ENCODE measurements at regions not wholly inside any gene's neighbourhood (a gene's known extent, or its start where the extent isn't known, plus 50 kb on each side); places are given as distances from the start of the nearest gene placed in this dataset.

- CTCF ChIA-PET, result interaction anchor here (1.1 kb wide), 1 partner anchor 83 kb away, joined by 3 read pairs; no protein-coding TSS in a partner anchor
- H3K9me3 ChIP-seq, result no peaks in the 10 kb centered on the region
- H3K4me2 ChIP-seq, result no peak overlapping the region
- H3K27ac ChIP-seq (ENCODE audit: low read depth in 2 of 2, low read length in 1 of 2), result no peak overlapping the region
- H3K4me1 ChIP-seq (ENCODE audit: control insufficient read depth in 1 of 2, insufficient read depth in 2 of 2, low read depth in 1 of 2, low read length in 1 of 2), result peaks cover 0 to 2% of the 10 kb centered on the region in 2 experiments; a peak in 1 of 4 replicates
- POLR2A ChIA-PET, result no interaction called here
- no peaks in the 10 kb centered on the region for H3F3A ChIP-seq (replicated peaks; ENCODE audit: insufficient read depth)
- H3K36me3 ChIP-seq (replicated peaks in 1 of 2; ENCODE audit: control insufficient read depth in 1 of 2, insufficient read depth in 2 of 2, low read length in 1 of 2), result no peaks in the 10 kb centered on the region
- no peaks in the 10 kb centered on the region for H3K27me3 ChIP-seq (ENCODE audit: insufficient read depth)
- no peaks in the 10 kb centered on the region for H3K9me2 ChIP-seq
- H4K20me1 ChIP-seq (ENCODE audit: insufficient read depth), result no peaks in the 10 kb centered on the region
- H2AFZ ChIP-seq (ENCODE audit: low read depth), result no peak overlapping the region
- H3K79me2 ChIP-seq (ENCODE audit: insufficient read depth), result no peaks in the 10 kb centered on the region
- DNase-seq, result no peak
- no peak overlapping the region for H3K4me3 ChIP-seq (ENCODE audit: low read depth in 2 of 2, low read length in 1 of 2)
- 80% methylated on average over 22 of the region's 50 CpGs for WGBS (ENCODE audit: low lambda C conversion rate)
- no peak overlapping the region for H3K9ac ChIP-seq
- no peak for TF ChIP-seq RXRA (IDR thresholded peaks at IDR 0.05; ENCODE audit: borderline replicate concordance, low read depth)
- TF ChIP-seq CTCF (IDR thresholded peaks at IDR 0.05), result no peak
- TF ChIP-seq FOSL2 (IDR thresholded peaks at IDR 0.05; ENCODE audit: borderline replicate concordance, low read depth), result no peak
- TF ChIP-seq MEF2A (IDR thresholded peaks at IDR 0.05; ENCODE audit: borderline replicate concordance, low read depth), result no peak
- TF ChIP-seq ZBTB33 (IDR thresholded peaks at IDR 0.05; ENCODE audit: borderline replicate concordance, low read depth), result no peak
- no peak for TF ChIP-seq RCOR1 (IDR thresholded peaks at IDR 0.05; ENCODE audit: low read length)
- TF ChIP-seq POLR2AphosphoS5 (IDR thresholded peaks at IDR 0.05; ENCODE audit: low read depth, low read length), result no peak
- no peak for TF ChIP-seq REST (IDR thresholded peaks at IDR 0.05; ENCODE audit: low read depth, low read length)
- TF ChIP-seq EP300 (IDR thresholded peaks at IDR 0.05; ENCODE audit: borderline replicate concordance in 1 of 2, low read depth in 1 of 2, low read length in 1 of 2), result no peak
- no peak for TF ChIP-seq RFX5 (IDR thresholded peaks at IDR 0.05; ENCODE audit: low read length)
- TF ChIP-seq JUND (IDR thresholded peaks at IDR 0.05), result no peak
- no peak for TF ChIP-seq GABPA (IDR thresholded peaks at IDR 0.05; ENCODE audit: low read depth)
- TF ChIP-seq NRF1 (IDR thresholded peaks at IDR 0.05; ENCODE audit: low read depth, low read length), result no peak
- no peak for TF ChIP-seq SMC3 (IDR thresholded peaks at IDR 0.05; ENCODE audit: low read depth, low read length)
- no peak for TF ChIP-seq PBX3 (IDR thresholded peaks at IDR 0.05)
- TF ChIP-seq NFIC (IDR thresholded peaks at IDR 0.05; ENCODE audit: borderline replicate concordance), result no peak
- no peak for TF ChIP-seq CHD2 (IDR thresholded peaks at IDR 0.05; ENCODE audit: low read length, partially characterized antibody)
- no peak for TF ChIP-seq SIN3A (IDR thresholded peaks at IDR 0.05; ENCODE audit: borderline replicate concordance, low read depth, low read length)
- no peak for TF ChIP-seq IRF3 (IDR thresholded peaks at IDR 0.05; ENCODE audit: low read depth, low read length)
Measured at GRCh38 chr10:133021963-133022775, 65.6 kb upstream of the ADGRA1 start.

Data from SK-N-SH (cell line).